Fibroblast of lung (primary cell): ENCODE measurements at regions not wholly inside any gene's neighbourhood (a gene's known extent, or its start where the extent isn't known, plus 50 kb on each side); places are given as distances from the start of the nearest gene placed in this dataset.

Source experiments
- DNase-seq, 2 donors: peaks; one replicate each; pipeline versions ENCODE4 v3.0.0 to v3.0.0-alpha.2; 2010; ENCODE audit warnings: low read depth in 2 of 2
- H2AFZ ChIP-seq: 2 replicates; pipeline ENCODE4 v1.5.1; 2012; ENCODE audit warnings: low read length, control low read depth, inconsistent platforms
- H3K27ac ChIP-seq: 2 replicates; pipeline ENCODE4 v1.5.1; 2011; ENCODE audit warnings: low read length, control low read depth; ENCODE audit not compliant: insufficient read depth
- H3K27me3 ChIP-seq: 2 replicates; pipeline ENCODE4 v1.5.1; 2011; ENCODE audit warnings: mild to moderate bottlenecking, low read length; ENCODE audit not compliant: control insufficient read depth, insufficient read depth
- H3K36me3 ChIP-seq: 2 replicates; pipeline ENCODE4 v1.5.1; 2011; ENCODE audit warnings: low read length; ENCODE audit not compliant: control insufficient read depth, insufficient read depth
- H3K4me1 ChIP-seq: 2 replicates; pipeline ENCODE4 v1.5.1; 2011; ENCODE audit warnings: low read length; ENCODE audit not compliant: control insufficient read depth, insufficient read depth; ENCODE audit errors: extremely low read depth
- H3K4me2 ChIP-seq: 2 replicates; pipeline ENCODE4 v1.5.1; 2011; ENCODE audit warnings: low read length, control low read depth; ENCODE audit not compliant: insufficient read depth; ENCODE audit errors: extremely low read depth
- H3K4me3 ChIP-seq, 4 experiments: fragments of 200-600 bp in 1 of 4; sonication (generic) in 1 of 4; replicated peaks in 1 of 4; 2 replicates each; pipeline ENCODE4 v1.5.1; 2011 to 2016; ENCODE audit warnings: low read length in 4 of 4, low read depth in 3 of 4, mild to moderate bottlenecking in 3 of 4, control low read depth in 2 of 4, inconsistent platforms in 1 of 4, mixed read lengths in 1 of 4; ENCODE audit not compliant: insufficient read depth in 1 of 4; ENCODE audit errors: control extremely low read depth in 1 of 4
- H3K79me2 ChIP-seq: 2 replicates; pipeline ENCODE4 v1.5.1; 2012; ENCODE audit warnings: mild to moderate bottlenecking, low read length, inconsistent platforms; ENCODE audit not compliant: control insufficient read depth, insufficient read depth
- H3K9ac ChIP-seq: 2 replicates; pipeline ENCODE4 v1.5.1; 2011; ENCODE audit warnings: mild to moderate bottlenecking, low read length, control low read depth; ENCODE audit not compliant: insufficient read depth
- H3K9me3 ChIP-seq: 2 replicates; pipeline ENCODE4 v1.5.1; 2012; ENCODE audit warnings: low read depth, low read length; ENCODE audit not compliant: control insufficient read depth, insufficient read depth
- H4K20me1 ChIP-seq: 2 replicates; pipeline ENCODE4 v1.5.1; 2011; ENCODE audit warnings: low read length; ENCODE audit not compliant: control insufficient read depth, insufficient read depth; ENCODE audit errors: extremely low read depth
- CTCF ChIP-seq, 2 donors: IDR thresholded peaks in 1 of 2; conservative IDR thresholded peaks in 1 of 2; 1 replicate in 1 of 2; 2 replicates in 1 of 2; pipeline ENCODE4 v1.5.1; 2011 to 2012; ENCODE audit warnings: low read length in 2 of 2, control low read depth in 1 of 2, inconsistent platforms in 1 of 2, low read depth in 1 of 2, mild to moderate bottlenecking in 1 of 2
- EZH2 ChIP-seq: IDR thresholded peaks from 2 replicates; pipeline ENCODE4 v1.5.1; 2012; ENCODE audit warnings: low read length, control low read depth, mild to moderate bottlenecking; ENCODE audit errors: missing control alignments

GRCh38 chr4:174080361-174080760, 203.1 kb downstream of the FBXO8 start:
- H3K4me2 ChIP-seq: no peak overlapping the region
- H3K36me3 ChIP-seq: no peaks in the 10 kb centered on the region
- H3K4me3 ChIP-seq: no peak overlapping the region
- no peaks in the 10 kb centered on the region for H3K79me2 ChIP-seq
- no peak for TF ChIP-seq CTCF (conservative IDR thresholded peaks at IDR 0.05 in 1 of 2, IDR thresholded peaks at IDR 0.05 in 1 of 2; ENCODE audit: low read depth in 1 of 2, low read length in 2 of 2)
- TF ChIP-seq EZH2: no peak
- H4K20me1 ChIP-seq: no peaks in the 10 kb centered on the region
- no peak overlapping the region for H3K27ac ChIP-seq
- no peak overlapping the region for H3K9ac ChIP-seq
- H3K27me3 ChIP-seq: no peaks in the 10 kb centered on the region
- no peak overlapping the region for H2AFZ ChIP-seq
- H3K9me3 ChIP-seq: no peaks in the 10 kb centered on the region
- no peaks in the 10 kb centered on the region for H3K4me1 ChIP-seq
- DNase-seq: peak in 1 of 2 donors; percentile 88

- Histone ChIP-seq H3K79me2 (no peaks in the 10 kb centered on the region), H3K36me3 (no peaks in the 10 kb centered on the region), H3K9me3 (no peaks in the 10 kb centered on the region), H3K4me2 (no peak overlapping the region), H3K4me3 (no peak overlapping the region), H4K20me1 (no peaks in the 10 kb centered on the region), H3K27me3 (no peaks in the 10 kb centered on the region), H2AFZ (no peak overlapping the region), H3K9ac (no peak overlapping the region), H3K4me1 (no peaks in the 10 kb centered on the region), H3K27ac (no peak overlapping the region)
- DNase-seq: no peak
- no peak for TF ChIP-seq EZH2
- no peak for TF ChIP-seq CTCF (conservative IDR thresholded peaks at IDR 0.05 in 1 of 2, IDR thresholded peaks at IDR 0.05 in 1 of 2; ENCODE audit: low read depth in 1 of 2, low read length in 2 of 2)
Observed at GRCh38 chr4:174071595-174071994, 211.9 kb downstream of the FBXO8 start.

- Histone ChIP-seq H3K27me3 (no peaks in the 10 kb centered on the region), H3K4me2 (no peak overlapping the region), H3K79me2 (no peaks in the 10 kb centered on the region), H3K9me3 (no peaks in the 10 kb centered on the region), H2AFZ (no peak overlapping the region), H3K27ac (no peak overlapping the region), H4K20me1 (no peaks in the 10 kb centered on the region), H3K36me3 (no peaks in the 10 kb centered on the region), H3K4me1 (no peaks in the 10 kb centered on the region), H3K4me3 (no peak overlapping the region), H3K9ac (no peak overlapping the region)
- TF ChIP-seq EZH2 (no peak), CTCF (conservative IDR thresholded peaks at IDR 0.05 in 1 of 2, IDR thresholded peaks at IDR 0.05 in 1 of 2; ENCODE audit: low read depth in 1 of 2, low read length in 2 of 2) (no peak)
- DNase-seq: peak in 1 of 2 donors; percentile 33
Observed at GRCh38 chr4:174069848-174070330, 213.6 kb downstream of the FBXO8 start.
